Heart left ventricle (tissue), 16 donors: ENCODE measurements at regions not wholly inside any gene's neighbourhood (a gene's known extent, or its start where the extent isn't known, plus 50 kb on each side); places are given as distances from the start of the nearest gene placed in this dataset.
A peak's percentile ranks its signal among the peaks of the same experiment; 100 is the strongest.

Source experiments
- ATAC-seq, 4 donors: fragments of 200-7000 bp; cut with Tn5 transposase; one replicate each; pipeline ENCODE4 v1.9.1; 2020 to 2022; ENCODE audit warnings: moderate library complexity in 4 of 4, mild to moderate bottlenecking in 3 of 4, moderate number of reproducible peaks in 1 of 4
- DNase-seq, 5 donors: peaks; one replicate each; pipeline ENCODE4 v3.0.0-alpha.2; 2020
- H3K27ac ChIP-seq, 12 donors: fragments of 200-600 bp; sonication (generic) in 4 of 12; one replicate each; pipeline versions ENCODE4 v1.5.0 to v1.8.0; 2016 to 2022; ENCODE audit warnings: mild to moderate bottlenecking in 2 of 12
- H3K27me3 ChIP-seq, 9 donors: fragments of 200-600 bp; sonication (generic) in 2 of 9; one replicate each; pipeline versions ENCODE4 v1.5.1 to v1.8.0; 2016 to 2022; ENCODE audit warnings: mild to moderate bottlenecking in 3 of 9
- H3K36me3 ChIP-seq, 9 donors: fragments of 200-600 bp; sonication (generic) in 2 of 9; one replicate each; pipeline versions ENCODE4 v1.5.0 to v1.8.0; 2018 to 2022; ENCODE audit warnings: mild to moderate bottlenecking in 2 of 9
- H3K4me1 ChIP-seq, 12 donors: fragments of 200-600 bp; sonication (generic) in 4 of 12; one replicate each; pipeline versions ENCODE4 v1.5.0 to v1.8.0; 2016 to 2022; ENCODE audit warnings: mild to moderate bottlenecking in 3 of 12
- H3K4me3 ChIP-seq, 12 donors: fragments of 200-600 bp; sonication (generic) in 4 of 12; one replicate each; pipeline versions ENCODE4 v1.5.0 to v1.8.0; 2017 to 2022; ENCODE audit warnings: mild to moderate bottlenecking in 9 of 12, moderate library complexity in 4 of 12
- H3K9me3 ChIP-seq, 12 donors: fragments of 200-600 bp; sonication (generic) in 4 of 12; one replicate each; pipeline versions ENCODE4 v1.5.0 to v1.8.0; 2016 to 2022; ENCODE audit warnings: mild to moderate bottlenecking in 1 of 12
- CTCF ChIP-seq, 12 donors: fragments of 200-600 bp; sonication (generic) in 4 of 12; IDR thresholded peaks; one replicate each; pipeline versions ENCODE4 v1.5.0 to v1.8.0; 2018 to 2022; ENCODE audit warnings: antibody characterized with exemption in 12 of 12, mild to moderate bottlenecking in 5 of 12
- POLR2A ChIP-seq, 2 donors: fragments of 450-650 bp; IDR thresholded peaks; one replicate each; pipeline ENCODE4 v1.6.1; 2017; ENCODE audit warnings: antibody characterized with exemption in 2 of 2, mild to moderate bottlenecking in 2 of 2, moderate library complexity in 2 of 2
- WGBS, 4 donors: extraction: QIAGEN DNeasy Blood & Tissue Kit in 2 of 4; methylation state at CpG; one replicate each; pipeline versions ENCODE4 v1.1.5 to v1.1.7; 2013 to 2018; 5-methylcytosine and 5-hydroxymethylcytosine counted together
- intact Hi-C, 10 donors: fragments of 100-400 bp; cut with DNase I; formaldehyde crosslinking; loops; one replicate each; pipeline versions ENCODE4 v1.11.1 to v1.14.2; 2022
- donor health status: ischemic (EF 13 %, LVEDD 7.1; RV severe dilation, severe dysfunction).
- donor health status: healthy with polysubstance abuse.
- donor health status: DM: no; HTN: yes; CAD: no.
- donor health status: DM: no; HTN: no; CAD: no.
- donor health status: ischemic (EF 25% LVEDD 6.9; RV normal size, moderate dysfunction).
- donor health status: ischemic (EF 25% LVEDD 5.7; RV mildly dilated, moderate dysfunction).
- donor health status: healthy.
- donor health status: DM: yes; HTN: yes; CAD: no.
- donor health status: ischemic (EF 35%, LVEDD 5.7; RV mildly dilated, moderate dysfunction).
- donor health status: nonischemic (EF 11% LVEDD 7.7; RV severe dilation, severe dysfunction).
- donor health status: DM: yes; HTN: yes; CAD: no.
- donor health status: PGD.
- donor health status: ischemic (EF 29% LVEDD 5.4; RV normal size, mild dysfunction).
- donor health status: nonischemic (EF 23%, LVEDD 6.1; RV moderate dilation, normal function).

DNA sequence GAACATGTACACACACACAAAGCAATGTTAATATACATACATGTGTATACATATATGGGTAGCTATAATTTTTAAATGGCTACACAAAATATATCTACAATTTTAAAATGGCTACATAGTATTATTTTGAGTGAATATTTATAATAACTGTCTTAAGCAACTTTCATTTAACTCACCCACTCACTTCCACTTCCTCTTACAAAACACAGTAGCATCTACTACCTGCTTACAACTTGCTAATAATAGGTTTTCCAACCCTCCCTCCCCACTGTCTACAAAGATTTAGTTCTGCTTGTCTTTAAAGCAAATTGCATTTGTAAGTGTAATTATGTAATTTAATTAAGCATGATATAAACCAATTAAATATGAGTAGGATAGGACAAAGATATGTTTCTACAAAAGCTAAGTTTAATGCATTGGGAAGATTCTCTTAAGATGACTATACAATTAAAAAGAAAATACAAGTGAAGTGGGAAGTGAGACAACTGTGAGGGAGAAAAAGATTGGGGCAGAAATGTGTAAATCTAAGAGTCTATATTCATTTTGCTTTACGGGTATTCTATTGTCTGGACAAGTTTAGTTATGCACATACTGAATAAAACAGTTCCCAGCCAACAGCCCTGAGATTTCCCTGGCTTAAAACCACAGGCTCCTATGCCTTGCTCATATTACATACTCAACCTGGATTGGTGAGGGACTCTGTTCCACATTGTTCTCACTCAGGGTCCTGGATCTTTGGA is 583.1 kb downstream of the EFNB2 start:
- H3K9me3 ChIP-seq, result peaks cover 0 to 13% (median 0%) of the 10 kb centered on the region in 12 donors
- ATAC-seq (no peak), DNase-seq (no peak)
- peaks cover 0 to 5% (median 0%) of the 10 kb centered on the region in 12 donors for H3K4me1 ChIP-seq
- no peaks in the 10 kb centered on the region for H3K36me3 ChIP-seq
- TF ChIP-seq POLR2A (IDR thresholded peaks at IDR 0.05) (no peak), CTCF (IDR thresholded peaks at IDR 0.05) (no peak)
- intact Hi-C loops, result no loop called here
- 93 to 100% (median 94%) methylated on average over 1 of the region's 1 CpG for WGBS, 4 donors
- H3K4me3 ChIP-seq, result no peak overlapping the region
- H3K27me3 ChIP-seq, result no peaks in the 10 kb centered on the region
- no peak overlapping the region for H3K27ac ChIP-seq

DNA sequence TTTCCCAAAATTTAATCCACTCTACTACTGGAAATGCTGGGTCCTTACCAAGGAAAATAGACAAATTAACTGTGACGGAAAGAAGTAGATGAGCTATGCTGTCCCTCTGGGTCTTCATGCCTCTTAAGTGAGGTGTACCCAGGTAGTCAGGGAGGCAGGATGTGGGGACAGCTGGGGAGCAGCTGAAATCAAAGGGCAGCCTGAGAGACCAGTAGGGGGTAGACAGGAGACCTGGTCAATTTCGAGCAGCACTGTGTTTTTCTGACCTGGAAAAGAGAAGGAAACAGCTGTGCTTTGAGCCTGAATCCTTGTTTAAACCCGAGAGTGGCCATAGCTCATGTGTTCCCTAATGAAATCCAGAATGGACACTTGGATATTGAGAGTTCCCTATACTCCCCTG is 587.3 kb downstream of the EFNB2 start:
- no peaks in the 10 kb centered on the region for H3K36me3 ChIP-seq
- no peaks in the 10 kb centered on the region for H3K27me3 ChIP-seq
- peaks cover 0 to 2% (median 0%) of the 10 kb centered on the region in 12 donors for H3K9me3 ChIP-seq
- no peak overlapping the region for H3K27ac ChIP-seq
- ATAC-seq (no peak), DNase-seq (no peak)
- H3K4me1 ChIP-seq, result no peaks in the 10 kb centered on the region
- 68 to 80% (median 76%) methylated on average over 3 of the region's 3 CpGs for WGBS, 4 donors
- H3K4me3 ChIP-seq, result no peak overlapping the region
- TF ChIP-seq CTCF (IDR thresholded peaks at IDR 0.05) (no peak), POLR2A (IDR thresholded peaks at IDR 0.05) (no peak)
- intact Hi-C loops, result no loop called here

DNA sequence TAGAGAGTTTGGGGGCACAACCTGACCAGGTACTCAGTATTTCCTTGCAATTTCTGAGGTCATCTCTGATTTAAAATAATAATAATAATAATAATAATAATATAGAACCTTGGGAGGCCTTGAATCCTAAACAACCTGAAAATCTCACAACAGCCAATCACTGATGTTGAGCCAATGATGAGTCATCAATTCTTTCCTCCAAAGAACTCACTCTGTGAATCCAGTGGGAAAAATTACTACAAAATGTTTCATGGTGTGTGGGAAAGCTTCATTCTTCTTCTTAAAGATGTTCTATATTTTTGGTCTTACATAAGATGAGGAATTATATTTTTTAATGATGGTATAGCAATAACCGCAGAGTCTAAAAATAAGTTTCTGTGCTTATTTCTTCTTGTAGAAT is 594.6 kb downstream of the EFNB2 start:
- no peaks in the 10 kb centered on the region for H3K36me3 ChIP-seq
- 95 to 99% (median 98%) methylated on average over 1 of the region's 1 CpG for WGBS, 4 donors
- H3K4me3 ChIP-seq, result no peak overlapping the region
- H3K27me3 ChIP-seq, result no peaks in the 10 kb centered on the region
- no peaks in the 10 kb centered on the region for H3K9me3 ChIP-seq
- H3K27ac ChIP-seq, result no peak overlapping the region
- DNase-seq (no peak), ATAC-seq (no peak)
- no peaks in the 10 kb centered on the region for H3K4me1 ChIP-seq
- TF ChIP-seq CTCF (IDR thresholded peaks at IDR 0.05) (no peak), POLR2A (IDR thresholded peaks at IDR 0.05) (no peak)
- intact Hi-C loops, result no loop called here

DNA sequence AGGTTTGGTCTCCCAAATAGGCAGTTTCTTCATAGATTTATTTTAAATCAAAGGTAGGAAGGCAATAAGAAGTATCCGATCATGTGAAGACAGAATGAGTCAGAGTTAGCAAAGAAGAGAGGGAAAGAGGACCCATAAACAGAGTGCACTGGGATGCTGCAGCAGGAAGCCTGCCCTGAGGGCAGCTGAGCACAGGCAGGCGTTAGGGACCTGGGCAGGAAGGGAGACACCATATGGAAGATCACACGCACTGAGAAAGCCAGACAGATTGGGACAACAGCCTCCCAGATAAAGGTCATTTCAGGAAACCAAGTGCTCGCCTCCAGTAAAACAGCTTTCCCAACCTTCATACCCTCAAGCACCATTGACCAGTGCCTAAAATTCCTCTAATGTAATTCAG is 598.0 kb downstream of the EFNB2 start:
- Histone ChIP-seq H3K4me1 (no peaks in the 10 kb centered on the region), H3K36me3 (no peaks in the 10 kb centered on the region), H3K27ac (no peak overlapping the region), H3K9me3 (no peaks in the 10 kb centered on the region), H3K4me3 (no peak overlapping the region), H3K27me3 (no peaks in the 10 kb centered on the region)
- intact Hi-C loops, result no loop called here
- no peak for TF ChIP-seq POLR2A (IDR thresholded peaks at IDR 0.05)
- TF ChIP-seq CTCF (IDR thresholded peaks at IDR 0.05), result no peak
- DNase-seq (no peak), ATAC-seq (peak in 1 of 4 donors; percentile 57)
- 57 to 72% (median 70%) methylated on average over 4 of the region's 4 CpGs for WGBS, 4 donors
